ENCODE measurements at regions not wholly inside any gene's neighbourhood (a gene's known extent, or its start where the extent isn't known, plus 50 kb on each side); places are given as distances from the start of the nearest gene placed in this dataset.
A peak's percentile ranks its signal among the peaks of the same experiment; 100 is the strongest.
"Not testable (repeated sequence)": the region's sequence is repeated elsewhere in the genome, so short reads cannot be mapped to it uniquely, and the experiment has no call there.

- peaks cover 2% of the 10 kb centered on the region for H3K4me1 ChIP-seq (ENCODE audit: control insufficient read depth, insufficient read depth, low read length)
- WGBS = 57% methylated on average over 1 of the region's 1 CpG
- no peaks in the 10 kb centered on the region for H3K27me3 ChIP-seq (ENCODE audit: control insufficient read depth, insufficient read depth)
- ATAC-seq (peak in 1 of 2 donors; percentile 50), DNase-seq (no peak)
- intact Hi-C loops (cut with DNase I) = no loop called here
- H3K9me3 ChIP-seq (ENCODE audit: control insufficient read depth, low read length) = no peaks in the 10 kb centered on the region
- H3K27ac ChIP-seq (ENCODE audit: low read length) = no peak overlapping the region
- no peak overlapping the region for H3K4me3 ChIP-seq (ENCODE audit: low read length)
Measured at GRCh38 chr5:68067291-68067690, 148.3 kb upstream of the PIK3R1 start.

GRCh38 chr5:68066277-68066955 lies 149.1 kb upstream of the PIK3R1 start:
- Histone ChIP-seq H3K4me3 (ENCODE audit: low read length) (no peak overlapping the region), H3K4me1 (ENCODE audit: control insufficient read depth, insufficient read depth, low read length) (peaks cover 2% of the 10 kb centered on the region), H3K27ac (ENCODE audit: low read length) (no peak overlapping the region), H3K9me3 (ENCODE audit: control insufficient read depth, low read length) (no peaks in the 10 kb centered on the region), H3K27me3 (ENCODE audit: control insufficient read depth, insufficient read depth) (no peaks in the 10 kb centered on the region)
- intact Hi-C loops (cut with DNase I) = no loop called here
- DNase-seq (no peak), ATAC-seq (no peak)
- WGBS = 88% methylated on average over 3 of the region's 3 CpGs

GRCh38 chr5:68065321-68065720 lies 150.2 kb upstream of the PIK3R1 start:
- H3K27me3 ChIP-seq (ENCODE audit: control insufficient read depth, insufficient read depth); intact Hi-C loops (cut with DNase I); H3K9me3 ChIP-seq (ENCODE audit: control insufficient read depth, low read length); ATAC-seq; H3K4me3 ChIP-seq (ENCODE audit: low read length); DNase-seq; H3K4me1 ChIP-seq (ENCODE audit: control insufficient read depth, insufficient read depth, low read length); H3K27ac ChIP-seq (ENCODE audit: low read length): not testable (repeated sequence)
- WGBS = 96% methylated on average over 3 of the region's 3 CpGs

- intact Hi-C loops (cut with DNase I) = no loop called here
- Histone ChIP-seq H3K27ac (ENCODE audit: low read length) (no peak overlapping the region), H3K27me3 (ENCODE audit: control insufficient read depth, insufficient read depth) (no peaks in the 10 kb centered on the region), H3K4me1 (ENCODE audit: control insufficient read depth, insufficient read depth, low read length) (no peaks in the 10 kb centered on the region), H3K9me3 (ENCODE audit: control insufficient read depth, low read length) (no peaks in the 10 kb centered on the region), H3K4me3 (ENCODE audit: low read length) (no peak overlapping the region)
- 92% methylated on average over 1 of the region's 1 CpG for WGBS
- DNase-seq (no peak), ATAC-seq (no peak)
Measured at GRCh38 chr5:68060382-68060781, 155.2 kb upstream of the PIK3R1 start.

- DNase-seq (no peak), ATAC-seq (no peak)
- no peaks in the 10 kb centered on the region for H3K9me3 ChIP-seq (ENCODE audit: control insufficient read depth, low read length)
- 77% methylated on average over 4 of the region's 4 CpGs for WGBS
- H3K27me3 ChIP-seq (ENCODE audit: control insufficient read depth, insufficient read depth) = no peaks in the 10 kb centered on the region
- no peak overlapping the region for H3K4me3 ChIP-seq (ENCODE audit: low read length)
- H3K27ac ChIP-seq (ENCODE audit: low read length) = no peak overlapping the region
- intact Hi-C loops (cut with DNase I) = no loop called here
- no peaks in the 10 kb centered on the region for H3K4me1 ChIP-seq (ENCODE audit: control insufficient read depth, insufficient read depth, low read length)
Measured at GRCh38 chr5:68057191-68057590, 158.4 kb upstream of the PIK3R1 start.

- intact Hi-C loops (cut with DNase I) = no loop called here
- H3K4me1 ChIP-seq (ENCODE audit: control insufficient read depth, insufficient read depth, low read length) = no peaks in the 10 kb centered on the region
- no peaks in the 10 kb centered on the region for H3K9me3 ChIP-seq (ENCODE audit: control insufficient read depth, low read length)
- ATAC-seq = no peak
- no peaks in the 10 kb centered on the region for H3K27me3 ChIP-seq (ENCODE audit: control insufficient read depth, insufficient read depth)
- no peak overlapping the region for H3K27ac ChIP-seq (ENCODE audit: low read length)
- WGBS = 98% methylated on average over 1 of the region's 1 CpG
- H3K4me3 ChIP-seq (ENCODE audit: low read length) = no peak overlapping the region
- no peak for DNase-seq
Measured at GRCh38 chr5:68055686-68056085, 159.9 kb upstream of the PIK3R1 start.

- peak in 1 of 2 donors; percentile 50 for ATAC-seq
- H3K9me3 ChIP-seq (ENCODE audit: control insufficient read depth, low read length) = no peaks in the 10 kb centered on the region
- 11% methylated on average over 4 of the region's 4 CpGs for WGBS
- intact Hi-C loops (cut with DNase I) = no loop called here
- no peak overlapping the region for H3K4me3 ChIP-seq (ENCODE audit: low read length)
- H3K4me1 ChIP-seq (ENCODE audit: control insufficient read depth, insufficient read depth, low read length) = no peaks in the 10 kb centered on the region
- H3K27me3 ChIP-seq (ENCODE audit: control insufficient read depth, insufficient read depth) = no peaks in the 10 kb centered on the region
- no peak for DNase-seq
- H3K27ac ChIP-seq (ENCODE audit: low read length) = no peak overlapping the region
Measured at GRCh38 chr5:68054638-68055037, 160.9 kb upstream of the PIK3R1 start.

GRCh38 chr5:68053202-68053601 lies 162.4 kb upstream of the PIK3R1 start:
- intact Hi-C loops (cut with DNase I) = no loop called here
- no peaks in the 10 kb centered on the region for H3K9me3 ChIP-seq (ENCODE audit: control insufficient read depth, low read length)
- no peak overlapping the region for H3K4me3 ChIP-seq (ENCODE audit: low read length)
- no peaks in the 10 kb centered on the region for H3K4me1 ChIP-seq (ENCODE audit: control insufficient read depth, insufficient read depth, low read length)
- no peak for DNase-seq
- H3K27ac ChIP-seq (ENCODE audit: low read length) = no peak overlapping the region
- no peaks in the 10 kb centered on the region for H3K27me3 ChIP-seq (ENCODE audit: control insufficient read depth, insufficient read depth)
- ATAC-seq = no peak

- no peak for DNase-seq
- no peaks in the 10 kb centered on the region for H3K9me3 ChIP-seq (ENCODE audit: control insufficient read depth, low read length)
- ATAC-seq = no peak
- peaks cover 1% of the 10 kb centered on the region for H3K4me1 ChIP-seq (ENCODE audit: control insufficient read depth, insufficient read depth, low read length)
- H3K27me3 ChIP-seq (ENCODE audit: control insufficient read depth, insufficient read depth) = no peaks in the 10 kb centered on the region
- WGBS = 83% methylated on average over 8 of the region's 8 CpGs
- intact Hi-C loops (cut with DNase I) = no loop called here
- no peak overlapping the region for H3K27ac ChIP-seq (ENCODE audit: low read length)
- H3K4me3 ChIP-seq (ENCODE audit: low read length) = no peak overlapping the region
Measured at GRCh38 chr5:68049053-68049713, 166.4 kb upstream of the PIK3R1 start.

- Histone ChIP-seq H3K4me1 (ENCODE audit: control insufficient read depth, insufficient read depth, low read length) (peaks cover 1% of the 10 kb centered on the region), H3K27ac (ENCODE audit: low read length) (no peak overlapping the region), H3K9me3 (ENCODE audit: control insufficient read depth, low read length) (no peaks in the 10 kb centered on the region), H3K4me3 (ENCODE audit: low read length) (no peak overlapping the region), H3K27me3 (ENCODE audit: control insufficient read depth, insufficient read depth) (no peaks in the 10 kb centered on the region)
- DNase-seq (no peak), ATAC-seq (no peak)
- intact Hi-C loops (cut with DNase I) = no loop called here
- 96% methylated on average over 3 of the region's 3 CpGs for WGBS
Measured at GRCh38 chr5:68048516-68048915, 167.0 kb upstream of the PIK3R1 start.

GRCh38 chr5:68048054-68048453 lies 167.5 kb upstream of the PIK3R1 start:
- H3K9me3 ChIP-seq (ENCODE audit: control insufficient read depth, low read length); H3K27me3 ChIP-seq (ENCODE audit: control insufficient read depth, insufficient read depth); H3K4me3 ChIP-seq (ENCODE audit: low read length); intact Hi-C loops (cut with DNase I); ATAC-seq; DNase-seq; H3K4me1 ChIP-seq (ENCODE audit: control insufficient read depth, insufficient read depth, low read length); H3K27ac ChIP-seq (ENCODE audit: low read length): not testable (repeated sequence)
- 95% methylated on average over 5 of the region's 5 CpGs for WGBS

Data from right cardiac atrium (tissue), 5 donors.